HG03439 (cell line): ENCODE measurements at regions not wholly inside any gene's neighbourhood (a gene's known extent, or its start where the extent isn't known, plus 50 kb on each side); places are given as distances from the start of the nearest gene placed in this dataset.
"Not testable (repeated sequence)": the region's sequence is repeated elsewhere in the genome, so short reads cannot be mapped to it uniquely, and the experiment has no call there.

Source experiments
- ATAC-seq: cut with Tn5 transposase; IDR thresholded peaks from one replicate; pipeline ENCODE4 v1.9.1; 2021; ENCODE audit warnings: mild to moderate bottlenecking, moderate library complexity; ENCODE audit not compliant: unreplicated experiment

- no peak for ATAC-seq
Measured at GRCh38 chr14:29353513-29353912, 574.1 kb downstream of the PRKD1 start.

- no peak for ATAC-seq
Measured at GRCh38 chr14:29354486-29354885, 573.2 kb downstream of the PRKD1 start.

- ATAC-seq, result no peak
Measured at GRCh38 chr14:29355331-29355730, 572.3 kb downstream of the PRKD1 start.

- ATAC-seq, result no peak
Measured at GRCh38 chr14:29355846-29356245, 571.8 kb downstream of the PRKD1 start.

GRCh38 chr14:29360656-29361055 lies 567.0 kb downstream of the PRKD1 start:
- ATAC-seq, result no peak

GRCh38 chr14:29370024-29370423 lies 557.6 kb downstream of the PRKD1 start:
- ATAC-seq, result no peak

GRCh38 chr14:29376237-29376636 lies 551.4 kb downstream of the PRKD1 start:
- no peak for ATAC-seq

GRCh38 chr14:29380826-29381225 lies 546.8 kb downstream of the PRKD1 start:
- ATAC-seq, result no peak

- ATAC-seq, result no peak
Measured at GRCh38 chr14:29388571-29388970, 539.1 kb downstream of the PRKD1 start.

- ATAC-seq, result no peak
Measured at GRCh38 chr14:29390081-29390832, 537.4 kb downstream of the PRKD1 start.

GRCh38 chr14:29391231-29391630 lies 536.4 kb downstream of the PRKD1 start:
- no peak for ATAC-seq

- ATAC-seq, result no peak
Measured at GRCh38 chr14:29391801-29392200, 535.8 kb downstream of the PRKD1 start.

GRCh38 chr14:29392287-29392686 lies 535.4 kb downstream of the PRKD1 start:
- ATAC-seq, result no peak

- no peak for ATAC-seq
Measured at GRCh38 chr14:29403091-29403490, 524.6 kb downstream of the PRKD1 start.

- ATAC-seq, result no peak
Measured at GRCh38 chr14:29410581-29410980, 517.1 kb downstream of the PRKD1 start.

GRCh38 chr14:29414931-29415330 lies 512.7 kb downstream of the PRKD1 start:
- not testable (repeated sequence) for ATAC-seq

- no peak for ATAC-seq
Measured at GRCh38 chr14:29419736-29420135, 507.9 kb downstream of the PRKD1 start.

- ATAC-seq, result no peak
Measured at GRCh38 chr14:29421156-29421728, 506.4 kb downstream of the PRKD1 start.

GRCh38 chr14:29425705-29426482 lies 501.8 kb downstream of the PRKD1 start:
- ATAC-seq, result no peak

GRCh38 chr14:29442696-29443095 lies 485.0 kb downstream of the PRKD1 start:
- ATAC-seq, result no peak

GRCh38 chr14:29444216-29444615 lies 483.4 kb downstream of the PRKD1 start:
- ATAC-seq, result no peak

GRCh38 chr14:29444805-29445204 lies 482.8 kb downstream of the PRKD1 start:
- no peak for ATAC-seq
